DND-41 (cell line): ENCODE measurements at regions not wholly inside any gene's neighbourhood (a gene's known extent, or its start where the extent isn't known, plus 50 kb on each side); places are given as distances from the start of the nearest gene placed in this dataset.

Source experiments
- ATAC-seq: fragments of 200-7000 bp; cut with Tn5 transposase; 3 replicates; pipeline ENCODE4 v1.9.1; 2021; ENCODE audit warnings: low read depth; ENCODE audit not compliant: insufficient read depth
- DNase-seq: peaks from one replicate; pipeline ENCODE4 v3.0.0-alpha.2; 2020
- H2AFZ ChIP-seq: 2 replicates; pipeline ENCODE4 v1.6.0; 2012; ENCODE audit warnings: low read depth, low read length
- H3K27ac ChIP-seq: 2 replicates; pipeline ENCODE4 v1.5.1; 2012; ENCODE audit warnings: low read length, inconsistent platforms
- H3K27me3 ChIP-seq: fragments of 200-600 bp; sonication (generic); 2 replicates; pipeline ENCODE4 v1.6.0; 2012; ENCODE audit warnings: low read length, mild to moderate bottlenecking, inconsistent platforms; ENCODE audit not compliant: insufficient read depth, poor library complexity
- H3K36me3 ChIP-seq: 2 replicates; pipeline ENCODE4 v1.5.1; 2012; ENCODE audit warnings: low read length, inconsistent platforms; ENCODE audit not compliant: insufficient read depth
- H3K4me1 ChIP-seq: 2 replicates; pipeline ENCODE4 v1.5.1; 2012; ENCODE audit warnings: mild to moderate bottlenecking, low read length; ENCODE audit not compliant: insufficient read depth
- H3K4me2 ChIP-seq: 2 replicates; pipeline ENCODE4 v1.6.0; 2012; ENCODE audit warnings: mild to moderate bottlenecking, moderate library complexity, low read length, inconsistent platforms; ENCODE audit not compliant: insufficient read depth
- H3K4me3 ChIP-seq, 2 experiments: fragments of 200-600 bp in 1 of 2; shearing (Covaris generic) in 1 of 2; 2 replicates each; pipeline ENCODE4 v1.5.1; 2012 to 2016; ENCODE audit warnings: inconsistent platforms in 2 of 2, low read length in 2 of 2, mild to moderate bottlenecking in 2 of 2, low read depth in 1 of 2, moderate library complexity in 1 of 2
- H3K79me2 ChIP-seq: 2 replicates; pipeline ENCODE4 v1.6.0; 2012; ENCODE audit warnings: low read length, inconsistent platforms; ENCODE audit not compliant: insufficient read depth
- H3K9ac ChIP-seq: 2 replicates; pipeline ENCODE4 v1.6.0; 2012; ENCODE audit warnings: low read depth, mild to moderate bottlenecking, inconsistent platforms, low read length, moderate library complexity
- H3K9me3 ChIP-seq: 2 replicates; pipeline ENCODE4 v1.5.1; 2012; ENCODE audit warnings: low read length, moderate library complexity, mild to moderate bottlenecking, inconsistent platforms; ENCODE audit not compliant: insufficient read depth, severe bottlenecking
- H4K20me1 ChIP-seq: 2 replicates; pipeline ENCODE4 v1.6.0; 2012; ENCODE audit warnings: low read length; ENCODE audit not compliant: insufficient read depth
- CTCF ChIP-seq: IDR thresholded peaks from 2 replicates; pipeline ENCODE4 v1.5.1; 2012; ENCODE audit warnings: borderline replicate concordance, low read length, moderate library complexity, mild to moderate bottlenecking; ENCODE audit not compliant: poor library complexity, severe bottlenecking; ENCODE audit errors: extremely low read depth
- EZH2 ChIP-seq: IDR thresholded peaks from 3 replicates; pipeline ENCODE4 v1.6.1; 2012; ENCODE audit warnings: borderline replicate concordance, low read depth, mild to moderate bottlenecking, moderate library complexity, low read length, inconsistent platforms; ENCODE audit not compliant: severe bottlenecking

- Histone ChIP-seq H3K4me2 (no peak overlapping the region), H3K36me3 (no peaks in the 10 kb centered on the region), H2AFZ (no peak overlapping the region), H3K27me3 (no peaks in the 10 kb centered on the region), H3K9me3 (no peaks in the 10 kb centered on the region), H3K4me1 (no peaks in the 10 kb centered on the region), H4K20me1 (no peaks in the 10 kb centered on the region), H3K4me3 (no peak overlapping the region), H3K9ac (no peak overlapping the region), H3K79me2 (no peaks in the 10 kb centered on the region), H3K27ac (no peak overlapping the region)
- ATAC-seq: no peak
- no peak for DNase-seq
- TF ChIP-seq EZH2 (no peak), CTCF (no peak)
Measured at GRCh38 chr14:48670939-48671338, 915.2 kb downstream of the RPS29 start.

GRCh38 chr14:48665077-48665784 is 920.9 kb downstream of the RPS29 start:
- H2AFZ ChIP-seq: no peak overlapping the region
- H3K9me3 ChIP-seq: no peaks in the 10 kb centered on the region
- H3K27ac ChIP-seq: no peak overlapping the region
- H3K4me2 ChIP-seq: no peak overlapping the region
- TF ChIP-seq CTCF (no peak), EZH2 (no peak)
- H3K4me1 ChIP-seq: no peaks in the 10 kb centered on the region
- ATAC-seq (no peak), DNase-seq (no peak)
- no peaks in the 10 kb centered on the region for H3K36me3 ChIP-seq
- H3K4me3 ChIP-seq: no peak overlapping the region
- H3K27me3 ChIP-seq: no peaks in the 10 kb centered on the region
- no peaks in the 10 kb centered on the region for H4K20me1 ChIP-seq
- H3K9ac ChIP-seq: no peak overlapping the region
- H3K79me2 ChIP-seq: no peaks in the 10 kb centered on the region

- H3K4me1 ChIP-seq: no peaks in the 10 kb centered on the region
- ATAC-seq (no peak), DNase-seq (no peak)
- H4K20me1 ChIP-seq: no peaks in the 10 kb centered on the region
- H3K4me3 ChIP-seq: no peak overlapping the region
- no peaks in the 10 kb centered on the region for H3K36me3 ChIP-seq
- no peak overlapping the region for H3K4me2 ChIP-seq
- H3K9me3 ChIP-seq: no peaks in the 10 kb centered on the region
- H3K9ac ChIP-seq: no peak overlapping the region
- TF ChIP-seq CTCF (no peak), EZH2 (no peak)
- no peak overlapping the region for H3K27ac ChIP-seq
- H3K79me2 ChIP-seq: no peaks in the 10 kb centered on the region
- H2AFZ ChIP-seq: no peak overlapping the region
- no peaks in the 10 kb centered on the region for H3K27me3 ChIP-seq
Measured at GRCh38 chr14:48643241-48643640, 942.9 kb downstream of the RPS29 start.

GRCh38 chr14:48628870-48629269 is 953.5 kb upstream of the MDGA2 start:
- Histone ChIP-seq H3K9me3 (no peaks in the 10 kb centered on the region), H3K27ac (no peak overlapping the region), H3K9ac (no peak overlapping the region), H3K4me3 (no peak overlapping the region), H4K20me1 (no peaks in the 10 kb centered on the region), H2AFZ (no peak overlapping the region), H3K36me3 (no peaks in the 10 kb centered on the region), H3K4me1 (no peaks in the 10 kb centered on the region), H3K4me2 (no peak overlapping the region), H3K27me3 (no peaks in the 10 kb centered on the region), H3K79me2 (no peaks in the 10 kb centered on the region)
- DNase-seq: no peak
- no peak for ATAC-seq
- no peak for TF ChIP-seq CTCF
- TF ChIP-seq EZH2: no peak
